ENCODE measurements at regions not wholly inside any gene's neighbourhood (a gene's known extent, or its start where the extent isn't known, plus 50 kb on each side); places are given as distances from the start of the nearest gene placed in this dataset.

DNA sequence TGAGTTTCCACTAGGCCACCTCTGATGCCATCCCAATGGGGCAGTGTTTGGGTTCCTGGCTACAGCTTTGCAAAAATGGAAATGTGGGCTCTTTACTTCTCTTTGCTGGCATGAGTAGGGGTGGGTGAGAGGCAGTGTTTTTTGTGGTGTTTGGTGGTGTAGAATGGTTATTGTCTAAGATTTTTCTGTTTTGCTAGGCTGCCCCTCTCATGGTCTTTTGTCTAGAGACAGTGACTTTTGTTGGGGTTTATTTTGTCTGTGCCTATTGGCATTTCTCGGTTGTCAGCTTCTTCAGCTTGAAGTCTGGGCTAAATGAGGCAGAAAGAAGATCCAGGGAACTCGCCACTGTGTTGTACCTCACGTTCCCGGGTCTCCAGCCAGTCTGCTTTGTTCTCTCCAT lies 112.1 kb downstream of the CENPF start:
- no peaks in the 10 kb centered on the region for H3K4me1 ChIP-seq
- no peak for DNase-seq
- H3K27ac ChIP-seq, result no peak overlapping the region
- no peaks in the 10 kb centered on the region for H3K36me3 ChIP-seq (ENCODE audit: insufficient read depth in 1 of 2, low read depth in 1 of 2)
- H3K4me3 ChIP-seq, result no peak overlapping the region
- H3K27me3 ChIP-seq (ENCODE audit: insufficient read depth in 3 of 3, low read length in 2 of 3), result no peaks in the 10 kb centered on the region
- no peaks in the 10 kb centered on the region for H3K9me3 ChIP-seq
- intact Hi-C loops (cut with DNase I), result no loop called here
- ATAC-seq, result no peak
- TF ChIP-seq, protein P1, sequence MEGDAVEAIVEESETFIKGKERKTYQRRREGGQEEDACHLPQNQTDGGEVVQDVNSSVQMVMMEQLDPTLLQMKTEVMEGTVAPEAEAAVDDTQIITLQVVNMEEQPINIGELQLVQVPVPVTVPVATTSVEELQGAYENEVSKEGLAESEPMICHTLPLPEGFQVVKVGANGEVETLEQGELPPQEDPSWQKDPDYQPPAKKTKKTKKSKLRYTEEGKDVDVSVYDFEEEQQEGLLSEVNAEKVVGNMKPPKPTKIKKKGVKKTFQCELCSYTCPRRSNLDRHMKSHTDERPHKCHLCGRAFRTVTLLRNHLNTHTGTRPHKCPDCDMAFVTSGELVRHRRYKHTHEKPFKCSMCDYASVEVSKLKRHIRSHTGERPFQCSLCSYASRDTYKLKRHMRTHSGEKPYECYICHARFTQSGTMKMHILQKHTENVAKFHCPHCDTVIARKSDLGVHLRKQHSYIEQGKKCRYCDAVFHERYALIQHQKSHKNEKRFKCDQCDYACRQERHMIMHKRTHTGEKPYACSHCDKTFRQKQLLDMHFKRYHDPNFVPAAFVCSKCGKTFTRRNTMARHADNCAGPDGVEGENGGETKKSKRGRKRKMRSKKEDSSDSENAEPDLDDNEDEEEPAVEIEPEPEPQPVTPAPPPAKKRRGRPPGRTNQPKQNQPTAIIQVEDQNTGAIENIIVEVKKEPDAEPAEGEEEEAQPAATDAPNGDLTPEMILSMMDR (IDR thresholded peaks at IDR 0.05), result no peak
- 71 to 84% (median 80%) methylated on average over 4 of the region's 4 CpGs for WGBS, 3 donors

- WGBS, 3 donors, result 32 to 41% (median 34%) methylated on average over 7 of the region's 7 CpGs
- H3K27me3 ChIP-seq (ENCODE audit: insufficient read depth in 3 of 3, low read length in 2 of 3), result no peaks in the 10 kb centered on the region
- H3K9me3 ChIP-seq, result no peaks in the 10 kb centered on the region
- H3K36me3 ChIP-seq (ENCODE audit: insufficient read depth in 1 of 2, low read depth in 1 of 2), result no peaks in the 10 kb centered on the region
- TF ChIP-seq, protein P1 (IDR thresholded peaks at IDR 0.05), result no peak
- DNase-seq, result no peak
- intact Hi-C loops (cut with DNase I), result no loop called here
- no peak overlapping the region for H3K27ac ChIP-seq
- ATAC-seq, result no peak
- H3K4me1 ChIP-seq, result no peaks in the 10 kb centered on the region
- no peak overlapping the region for H3K4me3 ChIP-seq
Measured at GRCh38 chr1:214717351-214717750, 114.4 kb downstream of the CENPF start.

- H3K36me3 ChIP-seq (ENCODE audit: insufficient read depth in 1 of 2, low read depth in 1 of 2), result no peaks in the 10 kb centered on the region
- TF ChIP-seq, protein P1 (IDR thresholded peaks at IDR 0.05), result no peak
- H3K4me1 ChIP-seq, result no peaks in the 10 kb centered on the region
- no peak for DNase-seq
- no peak for ATAC-seq
- intact Hi-C loops (cut with DNase I), result no loop called here
- H3K9me3 ChIP-seq, result peaks cover 3% of the 10 kb centered on the region
- H3K27ac ChIP-seq, result no peak overlapping the region
- no peak overlapping the region for H3K4me3 ChIP-seq
- no peaks in the 10 kb centered on the region for H3K27me3 ChIP-seq (ENCODE audit: insufficient read depth in 3 of 3, low read length in 2 of 3)
Measured at GRCh38 chr1:214718724-214719123, 115.7 kb downstream of the CENPF start.

- H3K36me3 ChIP-seq (ENCODE audit: insufficient read depth in 1 of 2, low read depth in 1 of 2), result no peaks in the 10 kb centered on the region
- H3K4me3 ChIP-seq, result no peak overlapping the region
- intact Hi-C loops (cut with DNase I), result no loop called here
- TF ChIP-seq, protein P1 (IDR thresholded peaks at IDR 0.05), result no peak
- WGBS, 3 donors, result 73 to 92% (median 75%) methylated on average over 4 of the region's 4 CpGs
- no peak for DNase-seq
- H3K27me3 ChIP-seq (ENCODE audit: insufficient read depth in 3 of 3, low read length in 2 of 3), result no peaks in the 10 kb centered on the region
- H3K4me1 ChIP-seq, result no peaks in the 10 kb centered on the region
- ATAC-seq, result no peak
- H3K9me3 ChIP-seq, result peaks cover 3% of the 10 kb centered on the region
- no peak overlapping the region for H3K27ac ChIP-seq
Measured at GRCh38 chr1:214719207-214719606, 116.2 kb downstream of the CENPF start.

GRCh38 chr1:214720561-214720960 lies 117.6 kb downstream of the CENPF start:
- no peaks in the 10 kb centered on the region for H3K36me3 ChIP-seq (ENCODE audit: insufficient read depth in 1 of 2, low read depth in 1 of 2)
- intact Hi-C loops (cut with DNase I), result no loop called here
- TF ChIP-seq, protein P1 (IDR thresholded peaks at IDR 0.05), result no peak
- ATAC-seq (no peak), DNase-seq (no peak)
- no peaks in the 10 kb centered on the region for H3K4me1 ChIP-seq
- no peaks in the 10 kb centered on the region for H3K27me3 ChIP-seq (ENCODE audit: insufficient read depth in 3 of 3, low read length in 2 of 3)
- peaks cover 3% of the 10 kb centered on the region for H3K9me3 ChIP-seq
- WGBS, 3 donors, result 13 to 24% (median 20%) methylated on average over 1 of the region's 1 CpG
- no peak overlapping the region for H3K4me3 ChIP-seq
- H3K27ac ChIP-seq, result no peak overlapping the region

Measured in psoas muscle (tissue), 7 donors.